ENCODE measurements at regions not wholly inside any gene's neighbourhood (a gene's known extent, or its start where the extent isn't known, plus 50 kb on each side); places are given as distances from the start of the nearest gene placed in this dataset.

- ChIA-PET POLR2A (no interaction called here), CTCF (interaction anchor here (0.7 to 1.3 kb wide), 3 partner anchors 8 to 209 kb away, joined by 3 read pairs; no protein-coding TSS in a partner anchor)
- Histone ChIP-seq H3K4me3 (ENCODE audit: low read depth, low read length) (no peak overlapping the region), H3K36me3 (ENCODE audit: control insufficient read depth, insufficient read depth, low read length) (no peaks in the 10 kb centered on the region), H3K27me3 (ENCODE audit: control insufficient read depth, insufficient read depth, low read length) (no peaks in the 10 kb centered on the region)
- no peak for DNase-seq (ENCODE audit: low read depth)
- no peak for TF ChIP-seq CTCF (IDR thresholded peaks at IDR 0.05; ENCODE audit: insufficient read depth, low read depth, low read length)
These were observed 84.6 kb upstream of the ANXA1 start for GRCh38 chr9:73067074-73067473.

- TF ChIP-seq CTCF (IDR thresholded peaks at IDR 0.05; ENCODE audit: insufficient read depth, low read depth, low read length) = no peak
- H3K27me3 ChIP-seq (ENCODE audit: control insufficient read depth, insufficient read depth, low read length) = no peaks in the 10 kb centered on the region
- no peak overlapping the region for H3K4me3 ChIP-seq (ENCODE audit: low read depth, low read length)
- DNase-seq (ENCODE audit: low read depth) = no peak
- ChIA-PET POLR2A (no interaction called here), CTCF (interaction anchor here (0.8 to 1.4 kb wide), 2 partner anchors 15 to 36 kb away, joined by 3 read pairs; no protein-coding TSS in a partner anchor)
- no peaks in the 10 kb centered on the region for H3K36me3 ChIP-seq (ENCODE audit: control insufficient read depth, insufficient read depth, low read length)
These were observed 86.2 kb upstream of the ANXA1 start for GRCh38 chr9:73065439-73065838.

- TF ChIP-seq CTCF (IDR thresholded peaks at IDR 0.05; ENCODE audit: insufficient read depth, low read depth, low read length) = no peak
- no peaks in the 10 kb centered on the region for H3K27me3 ChIP-seq (ENCODE audit: control insufficient read depth, insufficient read depth, low read length)
- H3K4me3 ChIP-seq (ENCODE audit: low read depth, low read length) = no peak overlapping the region
- ChIA-PET CTCF (interaction anchor here (1.1 to 1.4 kb wide), 2 partner anchors 8 to 16 kb away, joined by 3 read pairs; no protein-coding TSS in a partner anchor), POLR2A (interaction anchor here (0.6 kb wide), 1 partner anchor 700 kb away, joined by 3 read pairs; the partner anchor contains the start of gene ZFAND5)
- no peak for DNase-seq (ENCODE audit: low read depth)
- H3K36me3 ChIP-seq (ENCODE audit: control insufficient read depth, insufficient read depth, low read length) = no peaks in the 10 kb centered on the region
These were observed 87.3 kb upstream of the ANXA1 start for GRCh38 chr9:73064315-73064714.

- ChIA-PET POLR2A (interaction anchor here (1.0 kb wide), 1 partner anchor 11 kb away, joined by 11 read pairs; no protein-coding TSS in a partner anchor), CTCF (interaction anchor here (0.7 to 2.1 kb wide), 2 partner anchors 11 to 110 kb away, joined by 3 to 8 read pairs; no protein-coding TSS in a partner anchor)
- H3K4me3 ChIP-seq (ENCODE audit: low read depth, low read length) = no peak overlapping the region
- H3K36me3 ChIP-seq (ENCODE audit: control insufficient read depth, insufficient read depth, low read length) = no peaks in the 10 kb centered on the region
- TF ChIP-seq CTCF (IDR thresholded peaks at IDR 0.05; ENCODE audit: insufficient read depth, low read depth, low read length) = no peak
- no peak for DNase-seq (ENCODE audit: low read depth)
- H3K27me3 ChIP-seq (ENCODE audit: control insufficient read depth, insufficient read depth, low read length) = no peaks in the 10 kb centered on the region
These were observed 90.5 kb upstream of the ANXA1 start for GRCh38 chr9:73061146-73061545.

GRCh38 chr9:73059247-73059646 lies 92.4 kb upstream of the ANXA1 start:
- no peak for TF ChIP-seq CTCF (IDR thresholded peaks at IDR 0.05; ENCODE audit: insufficient read depth, low read depth, low read length)
- H3K27me3 ChIP-seq (ENCODE audit: control insufficient read depth, insufficient read depth, low read length) = no peaks in the 10 kb centered on the region
- CTCF ChIA-PET = interaction anchor here (0.9 to 1.6 kb wide), 2 partner anchors 8 to 14 kb away, joined by 3 to 6 read pairs; no protein-coding TSS in a partner anchor
- H3K4me3 ChIP-seq (ENCODE audit: low read depth, low read length) = no peak overlapping the region
- H3K36me3 ChIP-seq (ENCODE audit: control insufficient read depth, insufficient read depth, low read length) = no peaks in the 10 kb centered on the region
- POLR2A ChIA-PET = no interaction called here
- DNase-seq (ENCODE audit: low read depth) = no peak

Measured in BJ (cell line).